GM21360 (cell line): ENCODE measurements at regions not wholly inside any gene's neighbourhood (a gene's known extent, or its start where the extent isn't known, plus 50 kb on each side); places are given as distances from the start of the nearest gene placed in this dataset.

Source experiments
- ATAC-seq: cut with Tn5 transposase; IDR thresholded peaks from one replicate; pipeline ENCODE4 v1.9.1; 2021; ENCODE audit warnings: mild to moderate bottlenecking, moderate library complexity; ENCODE audit not compliant: unreplicated experiment

GRCh38 chr1:104929280-104929679 lies 1179.6 kb downstream of the AMY1C start:
- ATAC-seq: no peak

- ATAC-seq: peak; percentile 48
Observed at GRCh38 chr1:104932030-104932915, 1182.6 kb downstream of the AMY1C start.

GRCh38 chr1:104932949-104933679 lies 1183.4 kb downstream of the AMY1C start:
- ATAC-seq: peak; percentile 37

GRCh38 chr1:104933846-104934245 lies 1184.1 kb downstream of the AMY1C start:
- no peak for ATAC-seq

DNA sequence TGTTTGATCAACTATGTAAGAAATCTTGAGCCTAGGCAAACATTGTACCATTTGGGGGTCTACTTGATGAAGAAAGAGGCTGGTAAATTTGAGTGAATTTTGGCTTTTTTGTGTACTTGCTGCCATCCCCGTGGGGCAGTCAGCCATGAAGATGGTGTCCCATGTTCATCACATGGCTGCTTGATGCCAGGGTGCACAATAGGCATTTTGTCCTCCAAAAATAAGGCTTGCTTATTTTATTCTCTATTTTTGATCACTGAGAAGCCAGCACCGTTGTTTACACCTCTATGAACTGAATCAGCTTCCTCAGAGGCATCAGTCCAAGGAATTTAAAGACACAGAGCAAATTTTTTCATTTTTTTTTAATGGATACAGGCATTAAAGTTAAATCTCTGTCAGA lies 1195.7 kb downstream of the AMY1C start:
- no peak for ATAC-seq

DNA sequence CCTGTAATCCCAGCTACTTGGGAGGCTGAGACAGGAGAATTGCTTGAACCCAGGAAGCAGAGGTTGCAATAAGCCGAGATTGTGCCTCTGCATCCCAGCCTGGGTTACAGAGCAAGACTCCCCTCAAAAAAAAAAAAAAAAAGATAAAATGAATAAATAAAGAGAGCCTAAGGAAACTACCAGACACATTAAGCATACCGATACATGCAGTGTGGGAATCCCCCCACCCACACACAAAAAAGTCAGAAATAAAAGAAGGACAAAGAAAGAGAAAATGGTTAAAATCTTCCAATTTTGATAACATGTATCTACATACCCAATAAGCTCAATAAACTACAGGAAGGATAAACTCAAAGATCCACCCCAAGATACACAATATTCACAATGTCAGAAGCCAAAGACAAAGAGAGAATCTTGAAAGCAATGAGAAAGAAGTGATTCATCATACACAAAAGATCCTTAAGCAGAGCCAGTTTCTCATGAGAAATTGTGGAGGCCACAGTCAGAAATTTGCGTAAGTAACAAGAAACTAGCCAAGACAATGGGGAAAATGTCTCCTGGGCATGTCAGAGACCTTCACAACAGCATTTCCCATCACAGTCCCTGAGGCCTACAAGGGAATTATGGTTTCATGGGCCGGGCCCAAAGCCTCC lies 1197.0 kb downstream of the AMY1C start:
- no peak for ATAC-seq

DNA sequence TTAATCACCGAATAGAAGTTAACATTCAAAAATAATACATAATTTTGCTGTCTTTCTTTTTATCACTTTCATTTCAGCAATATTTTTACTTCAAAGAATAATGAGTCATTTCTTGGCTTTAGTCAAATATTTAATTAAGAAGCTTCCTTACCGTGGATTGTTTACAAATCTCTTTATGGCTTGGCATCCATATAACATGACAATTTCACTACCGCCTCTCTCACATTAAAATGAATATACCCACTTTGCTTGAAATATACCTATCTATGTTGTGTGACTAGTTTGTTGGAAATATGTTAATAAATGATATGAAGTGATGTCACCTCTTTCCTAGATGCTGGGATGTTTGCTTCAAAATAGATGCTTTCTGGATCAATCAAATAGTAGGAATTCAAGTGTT lies 1203.9 kb downstream of the AMY1C start:
- ATAC-seq: no peak

GRCh38 chr1:104973516-104973915 lies 1223.8 kb downstream of the AMY1C start:
- no peak for ATAC-seq

DNA sequence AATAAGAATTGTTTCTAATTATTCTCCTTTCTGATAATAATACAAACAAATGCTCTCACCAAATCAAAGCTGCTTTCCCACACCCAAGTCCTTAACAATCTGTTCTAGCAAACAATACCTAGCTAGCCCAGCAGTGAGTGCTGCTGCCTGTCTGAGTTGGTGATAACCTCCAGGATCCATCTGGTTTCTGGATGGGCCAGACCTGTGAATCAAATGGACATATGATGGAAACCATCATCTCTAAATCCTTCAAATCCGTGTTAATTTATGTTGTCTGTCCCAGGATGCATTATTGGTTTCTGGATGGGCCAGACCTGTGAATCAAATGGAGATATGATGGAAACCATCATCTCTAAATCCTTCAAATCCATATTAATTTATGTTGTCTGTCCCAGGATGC lies 1230.0 kb downstream of the AMY1C start:
- no peak for ATAC-seq

DNA sequence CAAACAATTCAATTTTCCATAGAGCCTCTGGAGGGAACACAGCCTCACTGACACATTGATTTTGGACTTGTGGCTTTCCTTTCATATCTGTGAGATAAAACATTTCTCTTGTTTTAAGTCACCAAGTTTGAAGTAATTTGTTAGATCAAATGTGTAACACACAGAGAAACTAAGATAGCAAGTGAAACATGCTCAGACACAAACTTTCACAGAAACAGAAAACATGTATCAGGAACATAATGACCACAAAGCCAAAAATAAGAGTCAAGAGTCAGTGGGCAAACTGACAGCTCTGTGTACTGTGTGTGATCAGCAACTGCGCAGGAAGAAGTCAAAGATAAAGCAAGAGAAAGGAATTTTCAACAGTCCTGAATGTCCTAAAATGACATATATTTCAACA lies 1237.5 kb downstream of the AMY1C start:
- ATAC-seq: peak; percentile 98

- no peak for ATAC-seq
Observed at GRCh38 chr1:104989012-104989411, 1239.3 kb downstream of the AMY1C start.

DNA sequence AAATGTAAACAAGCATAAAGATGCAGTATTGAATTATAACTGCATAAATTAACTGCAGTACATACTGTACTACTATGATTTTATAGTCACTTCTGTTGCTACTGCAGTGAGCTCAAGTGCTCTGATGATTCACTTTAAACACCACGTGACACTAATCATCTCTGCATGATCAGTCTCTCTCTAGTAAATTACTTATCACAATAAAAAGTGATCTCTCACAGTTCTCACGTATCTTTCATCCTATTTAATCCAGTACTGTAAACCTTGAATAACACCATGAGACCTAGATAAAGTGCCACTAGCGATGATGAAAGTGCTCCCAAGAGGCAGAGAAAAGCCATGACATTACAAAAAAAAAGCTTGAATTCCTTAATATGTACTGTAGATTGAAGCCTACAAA lies 1242.0 kb downstream of the AMY1C start:
- no peak for ATAC-seq

DNA sequence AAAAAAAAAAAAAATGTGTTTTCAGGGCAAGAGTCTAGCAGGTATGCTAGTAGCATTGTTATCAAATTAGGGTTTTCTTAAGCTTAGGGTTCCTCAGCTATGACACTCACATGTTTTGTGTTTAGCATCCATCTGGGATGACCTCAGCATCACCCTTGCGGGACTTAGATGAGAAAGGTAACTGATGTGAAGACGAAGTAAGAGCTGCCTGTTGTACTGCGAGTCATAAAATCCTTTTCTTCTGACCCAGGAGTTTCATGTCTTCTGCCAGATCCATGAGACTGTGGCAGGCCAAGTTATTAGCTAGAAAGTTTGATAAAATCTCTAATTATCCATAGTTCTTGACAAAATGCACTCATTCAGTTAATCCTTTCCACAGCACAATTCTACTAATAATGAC lies 1251.1 kb downstream of the AMY1C start:
- ATAC-seq: no peak

DNA sequence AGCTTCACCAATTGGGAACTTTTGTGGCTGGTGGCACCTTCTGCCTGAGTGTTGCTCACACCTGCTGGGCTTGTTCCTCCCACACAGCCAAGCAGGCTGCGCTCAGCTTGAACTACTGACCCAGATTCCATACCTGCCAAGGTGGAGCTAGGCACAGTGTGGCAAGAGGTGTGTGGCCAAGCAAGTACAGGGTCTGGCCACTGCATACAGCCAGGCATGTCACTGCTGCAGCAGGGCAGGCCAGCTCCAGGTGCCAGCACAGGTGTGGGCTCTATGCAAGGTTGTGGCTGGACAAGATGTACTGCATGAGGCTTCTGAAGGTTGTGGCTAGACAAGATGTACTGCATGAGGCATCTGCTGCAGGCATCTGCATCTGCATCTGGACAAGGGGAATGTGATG lies 1254.8 kb downstream of the AMY1C start:
- no peak for ATAC-seq

DNA sequence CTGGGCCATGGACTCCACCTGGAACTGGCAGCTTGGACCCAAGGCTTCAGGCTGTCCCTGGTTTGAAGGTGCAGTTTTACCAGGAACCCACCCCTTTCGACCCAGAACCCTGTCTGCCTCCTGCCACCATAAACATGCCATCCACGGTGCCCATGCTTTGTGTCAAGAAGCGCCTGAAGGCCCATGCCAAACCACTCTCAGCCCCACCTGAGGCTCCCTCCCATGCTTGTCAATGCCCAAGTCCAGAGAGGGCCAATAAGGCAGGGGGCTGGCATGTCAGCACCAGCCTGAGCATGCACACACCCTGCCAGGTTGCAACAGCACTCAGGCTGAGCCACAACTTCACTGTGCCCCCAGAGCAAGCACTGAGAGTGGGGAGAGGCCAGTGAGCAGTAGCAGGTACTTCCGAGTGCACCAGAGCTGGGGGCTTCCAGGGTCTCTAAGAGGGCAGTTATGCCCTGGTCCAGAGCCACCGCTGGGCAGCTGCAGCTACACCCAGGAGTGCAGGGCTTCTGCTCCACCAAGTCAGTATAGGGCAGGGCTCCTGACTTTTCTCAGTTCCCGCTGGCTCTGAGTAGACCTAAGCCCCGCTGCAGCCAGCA lies 1256.0 kb downstream of the AMY1C start:
- no peak for ATAC-seq

- no peak for ATAC-seq
Observed at GRCh38 chr1:105017587-105017986, 1267.9 kb downstream of the AMY1C start.

GRCh38 chr1:105023719-105024118 lies 1274.0 kb downstream of the AMY1C start:
- no peak for ATAC-seq

GRCh38 chr1:105027838-105028471 lies 1278.3 kb downstream of the AMY1C start:
- ATAC-seq: no peak

GRCh38 chr1:105072446-105072845 lies 1322.7 kb downstream of the AMY1C start:
- ATAC-seq: no peak

DNA sequence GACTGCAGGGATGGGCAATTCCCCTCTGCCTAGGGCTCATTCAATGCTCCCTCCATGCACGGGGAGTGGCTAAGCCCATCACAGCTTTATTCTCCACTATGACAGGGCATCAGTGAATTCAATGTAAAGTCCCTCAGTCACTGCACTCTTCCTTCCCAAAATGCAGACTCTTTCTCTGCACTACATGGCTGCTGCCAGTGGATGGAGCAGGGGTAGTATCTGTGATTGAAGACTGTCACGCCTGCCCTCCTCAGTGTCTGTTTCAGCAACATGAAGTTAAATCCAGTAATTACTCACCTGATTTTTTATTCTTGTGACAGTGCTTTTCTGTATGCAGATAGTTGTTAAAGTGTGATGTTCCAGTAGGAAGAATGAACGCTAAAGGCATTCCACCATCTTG lies 1323.2 kb downstream of the AMY1C start:
- ATAC-seq: no peak

DNA sequence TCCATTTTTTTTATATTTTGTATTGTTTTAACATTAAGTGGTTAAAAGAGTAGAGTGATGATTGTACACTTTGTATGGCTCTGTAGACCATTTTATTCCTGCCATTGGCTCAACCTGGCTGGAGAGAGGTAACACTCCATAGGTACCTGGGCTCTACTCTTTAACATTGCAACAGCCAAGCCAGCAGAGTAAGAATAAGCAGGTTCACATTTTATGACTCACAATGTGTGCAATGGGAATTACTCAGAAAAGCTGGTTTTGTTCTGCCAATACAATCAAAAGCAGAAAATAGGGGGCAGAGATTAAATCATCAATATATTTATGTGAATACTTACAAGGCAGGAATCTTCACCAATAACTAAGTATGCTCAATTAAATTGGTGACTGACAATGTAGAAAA lies 1324.0 kb downstream of the AMY1C start:
- ATAC-seq: no peak
